GM12878 (cell line): ENCODE measurements at regions not wholly inside any gene's neighbourhood (a gene's known extent, or its start where the extent isn't known, plus 50 kb on each side); places are given as distances from the start of the nearest gene placed in this dataset.

ENCODE experiments used
- ATAC-seq: fragments of 200-7000 bp; cut with Tn5 transposase; 3 replicates; pipeline ENCODE4 v1.9.1; 2020; ENCODE audit warnings: mild to moderate bottlenecking, moderate library complexity
- BruUV-seq: library from RNA; stranded (reverse); fragments of 400-500 nt; replicated peaks from 2 replicates; lab custom pipeline; 2021; lab: Mats Ljungman, UMichigan
- CTCF ChIA-PET: fragments of 300-600 bp; sonication (Branson Sonifier 250); formaldehyde crosslinking; extraction: SDS; loops from one replicate; lab custom pipeline; 2021; ENCODE audit warnings: inconsistent platforms; lab: Yijun Ruan, JAX
- POLR2A ChIA-PET: fragments of 350-600 bp; formaldehyde crosslinking; extraction: SDS; loops from one replicate; lab custom pipeline; 2021; ENCODE audit warnings: inconsistent platforms; lab: Charles Lee
- RAD21 ChIA-PET: fragments of 300-600 bp; sonication (Branson Sonifier 250); formaldehyde crosslinking; loops from one replicate; lab custom pipeline; 2023; ENCODE audit warnings: antibody characterized with exemption; ENCODE audit not compliant: unreplicated experiment; lab: Charles Lee
- SMC1A ChIA-PET: fragments of 300-600 bp; sonication (Branson Sonifier 250); formaldehyde crosslinking; loops from one replicate; lab custom pipeline; 2023; ENCODE audit not compliant: unreplicated experiment, uncharacterized antibody; lab: Charles Lee
- DNase-seq: peaks from one replicate; pipeline ENCODE4 v3.0.0-alpha.2; 2011; ENCODE audit warnings: low read depth, low spot score
- FAIRE-seq: peaks from 3 replicates; lab custom pipeline; 2011; peaks lifted over from hg19 to GRCh38; lab: Jason Lieb, UNC
- H2AFZ ChIP-seq: 2 replicates; pipeline ENCODE4 v1.6.0; 2011; ENCODE audit warnings: low read depth, low read length, control low read depth; ENCODE audit not compliant: control insufficient read depth
- H3K27ac ChIP-seq: 2 replicates; pipeline ENCODE4 v1.5.1; 2011; ENCODE audit warnings: control low read depth; ENCODE audit not compliant: control insufficient read depth, insufficient read depth
- H3K27me3 ChIP-seq, 2 experiments: replicated peaks in 1 of 2; 2 replicates each; pipeline versions ENCODE4 v1.6.0 to v1.6.1; 2011; ENCODE audit warnings: low read length in 1 of 2; ENCODE audit not compliant: control insufficient read depth in 2 of 2, insufficient read depth in 2 of 2
- H3K36me3 ChIP-seq, 2 experiments: 2 replicates each; pipeline ENCODE4 v1.5.1; 2011; ENCODE audit warnings: low read length in 1 of 2; ENCODE audit not compliant: control insufficient read depth in 2 of 2, insufficient read depth in 2 of 2
- H3K4me1 ChIP-seq: 2 replicates; pipeline ENCODE4 v1.6.1; 2011; ENCODE audit warnings: mild to moderate bottlenecking, low read length, moderate library complexity, mixed read lengths; ENCODE audit not compliant: control insufficient read depth, insufficient read depth
- H3K4me2 ChIP-seq: 2 replicates; pipeline ENCODE4 v1.6.0; 2011; ENCODE audit warnings: control low read depth; ENCODE audit not compliant: control insufficient read depth, insufficient read depth
- H3K4me3 ChIP-seq: fragments of 200-600 bp; sonication (generic); 2 replicates; pipeline ENCODE4 v1.5.1; 2016
- H3K79me2 ChIP-seq: 2 replicates; pipeline ENCODE4 v1.6.0; 2011; ENCODE audit warnings: low read length; ENCODE audit not compliant: control insufficient read depth, insufficient read depth
- H3K9ac ChIP-seq: 2 replicates; pipeline ENCODE4 v1.8.0; 2011; ENCODE audit warnings: low read length, control low read depth, mixed read lengths; ENCODE audit not compliant: control insufficient read depth, insufficient read depth
- H3K9me3 ChIP-seq: replicated peaks from 3 replicates; pipeline ENCODE4 v1.5.1; 2011; ENCODE audit warnings: mild to moderate bottlenecking, low read length; ENCODE audit not compliant: control insufficient read depth, insufficient read depth
- H4K20me1 ChIP-seq: 2 replicates; pipeline ENCODE4 v1.6.0; 2011; ENCODE audit not compliant: control insufficient read depth, insufficient read depth
- BACH1 ChIP-seq: fragments of 450-650 bp; IDR thresholded peaks from 2 replicates; pipeline ENCODE4 v1.6.1; 2017; ENCODE audit warnings: mild to moderate bottlenecking, borderline replicate concordance
- CEBPB ChIP-seq, 2 experiments: fragments of 150-350 bp in 1 of 2; IDR thresholded peaks; 2 replicates each; pipeline ENCODE4 v1.6.1; 2012 to 2014; ENCODE audit warnings: low read depth in 2 of 2, low read length in 2 of 2, borderline replicate concordance in 1 of 2, inconsistent platforms in 1 of 2
- CREB1 ChIP-seq: IDR thresholded peaks from 2 replicates; pipeline ENCODE4 v1.6.1; 2012; ENCODE audit warnings: low read depth, mild to moderate bottlenecking, inconsistent platforms
- CREM ChIP-seq: IDR thresholded peaks from 2 replicates; pipeline ENCODE4 v1.6.1; 2014; ENCODE audit warnings: antibody characterized with exemption, low read depth
- FOXM1 ChIP-seq: IDR thresholded peaks from 2 replicates; pipeline ENCODE4 v1.6.1; 2012; ENCODE audit warnings: low read depth, mild to moderate bottlenecking, inconsistent platforms, low read length, moderate library complexity
- GABPA ChIP-seq: IDR thresholded peaks from 2 replicates; pipeline ENCODE4 v1.6.1; 2014; ENCODE audit warnings: antibody characterized with exemption, low read depth, mild to moderate bottlenecking, inconsistent platforms
- HDAC2 ChIP-seq: fragments of 200-600 bp; sonication (generic); IDR thresholded peaks from 2 replicates; pipeline ENCODE4 v1.6.1; 2017
- IKZF1 ChIP-seq: fragments of 450-650 bp; conservative IDR thresholded peaks from 2 replicates; pipeline ENCODE4 v1.6.1; 2017; ENCODE audit warnings: antibody characterized with exemption, mild to moderate bottlenecking
- KAT2A ChIP-seq: conservative IDR thresholded peaks from 2 replicates; pipeline ENCODE4 v1.6.1; 2011; ENCODE audit warnings: low read depth, low read length; ENCODE audit not compliant: control insufficient read depth
- NBN ChIP-seq: fragments of 450-650 bp; IDR thresholded peaks from 2 replicates; pipeline ENCODE4 v1.6.1; 2016
- NFYB ChIP-seq: IDR thresholded peaks from 2 replicates; pipeline ENCODE4 v1.6.1; 2011; ENCODE audit warnings: low read depth, mild to moderate bottlenecking, low read length, improper control_type of control experiment, moderate library complexity; ENCODE audit not compliant: insufficient read depth
- PAX8 ChIP-seq: fragments of 450-650 bp; IDR thresholded peaks from 2 replicates; pipeline ENCODE4 v1.6.1; 2017; ENCODE audit warnings: mild to moderate bottlenecking, moderate library complexity
- POLR2AphosphoS2 ChIP-seq: IDR thresholded peaks from 2 replicates; pipeline ENCODE4 v1.6.1; 2011; ENCODE audit warnings: low read depth, mild to moderate bottlenecking, low read length, improper control_type of control experiment, moderate library complexity
- RAD21 ChIP-seq: IDR thresholded peaks from 2 replicates; pipeline ENCODE4 v1.6.1; 2011; ENCODE audit warnings: mild to moderate bottlenecking, low read depth, low read length, moderate library complexity; ENCODE audit not compliant: insufficient read depth
- STAT3 ChIP-seq: IDR thresholded peaks from 2 replicates; pipeline ENCODE4 v1.6.1; 2011; ENCODE audit warnings: low read depth, low read length, improper control_type of control experiment
- YY1 ChIP-seq: IDR thresholded peaks from 2 replicates; pipeline ENCODE4 v1.6.1; 2011; ENCODE audit warnings: low read depth, mild to moderate bottlenecking, low read length
- whole genome bisulfite sequencing: methylation state at CpG from one replicate; pipeline ENCODE4 v1.1.6; 2016; ENCODE audit warnings: low lambda C conversion rate; ENCODE audit not compliant: insufficient replicate concordance, insufficient coverage; ENCODE audit errors: missing lambda C conversion rate; 5-methylcytosine and 5-hydroxymethylcytosine counted together
- in situ Hi-C: fragments of 300-500 bp; cut with MboI; formaldehyde crosslinking; loops from 9 replicates; pipeline ENCODE4 v1.14.3; 2018; ENCODE audit warnings: mixed read lengths
- intact Hi-C: fragments of 100-400 bp; cut with micrococcal nuclease; formaldehyde crosslinking; loops from one replicate; pipeline ENCODE4 v1.14.2; 2022; ENCODE audit not compliant: unreplicated experiment

DNA sequence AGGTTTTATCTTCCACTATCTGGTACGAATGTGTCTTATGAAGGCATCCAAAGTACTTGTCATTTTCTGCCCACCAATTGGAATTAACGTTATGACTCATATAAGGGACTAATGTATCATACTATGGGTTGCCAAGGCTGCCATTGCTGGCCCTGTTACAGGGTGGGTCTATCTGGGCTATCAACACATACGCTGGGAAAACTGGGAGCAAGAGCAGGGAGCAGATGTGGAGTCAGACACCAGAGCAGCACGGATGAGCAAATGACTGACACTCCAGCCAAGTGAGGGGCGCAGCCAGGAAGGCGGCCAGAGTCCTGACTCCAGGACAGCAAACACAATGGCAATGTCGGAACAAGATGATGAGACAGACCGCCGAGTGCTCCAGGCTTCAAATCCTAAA, 145.9 kb downstream of the COPS8 start:
- no peaks in the 10 kb centered on the region for H3K4me1 ChIP-seq
- ChIA-PET CTCF (no interaction called here), POLR2A (no interaction called here), SMC1A (no interaction called here), RAD21 (no interaction called here)
- 25% methylated on average over 9 of the region's 9 CpGs for WGBS
- BruUV-seq: no TSS peak
- no peaks in the 10 kb centered on the region for H4K20me1 ChIP-seq
- H2AFZ ChIP-seq: no peak overlapping the region
- no peak overlapping the region for H3K4me2 ChIP-seq
- no peaks in the 10 kb centered on the region for H3K9me3 ChIP-seq
- no peaks in the 10 kb centered on the region for H3K36me3 ChIP-seq
- H3K27ac ChIP-seq: no peak overlapping the region
- no peak overlapping the region for H3K4me3 ChIP-seq
- FAIRE-seq (no peak), ATAC-seq (no peak), DNase-seq (no peak)
- no peak overlapping the region for H3K9ac ChIP-seq
- in situ Hi-C loops (no loop called here), intact Hi-C loops (no loop called here)
- H3K79me2 ChIP-seq: no peaks in the 10 kb centered on the region
- no peak for TF ChIP-seq STAT3
- no peak for TF ChIP-seq CREB1
- no peak for TF ChIP-seq GABPA
- TF ChIP-seq RAD21: no peak
- no peak for TF ChIP-seq POLR2AphosphoS2
- TF ChIP-seq FOXM1: no peak
- TF ChIP-seq YY1: no peak
- no peak for TF ChIP-seq PAX8
- TF ChIP-seq CEBPB (IDR thresholded peaks at IDR 0.05; ENCODE audit: borderline replicate concordance in 1 of 2, low read depth in 2 of 2, low read length in 2 of 2): no peak
- no peak for TF ChIP-seq BACH1
- no peak for TF ChIP-seq CREM
- TF ChIP-seq NFYB: no peak
- no peak for TF ChIP-seq NBN
- TF ChIP-seq KAT2A: no peak
- TF ChIP-seq HDAC2: no peak
- no peak for TF ChIP-seq IKZF1
- no peaks in the 10 kb centered on the region; a peak in 1 of 4 replicates for H3K27me3 ChIP-seq
